NCI-H510A treated with DMSO at 0.1 percent for 48 hours (cell line): ENCODE measurements at regions not wholly inside any gene's neighbourhood (a gene's known extent, or its start where the extent isn't known, plus 50 kb on each side); places are given as distances from the start of the nearest gene placed in this dataset.
"Not testable (repeated sequence)": the region's sequence is repeated elsewhere in the genome, so short reads cannot be mapped to it uniquely, and the experiment has no call there.

ENCODE experiments used
- DNase-seq: peaks from one replicate; lab custom pipeline; 2025; lab: John Stamatoyannopoulos, UW

GRCh38 chr6:27772261-27773001 lies 139.8 kb downstream of the OR2B2 start:
- DNase-seq = peak; percentile 75

GRCh38 chr6:27771235-27771634 lies 141.0 kb downstream of the OR2B2 start:
- DNase-seq = no peak

GRCh38 chr6:27770724-27771123 lies 141.5 kb downstream of the OR2B2 start:
- DNase-seq = no peak

GRCh38 chr6:27768556-27768955 lies 143.6 kb downstream of the OR2B2 start:
- no peak for DNase-seq

GRCh38 chr6:27767851-27768250 lies 144.3 kb downstream of the OR2B2 start:
- no peak for DNase-seq

- no peak for DNase-seq
Observed at GRCh38 chr6:27766405-27766804, 145.8 kb downstream of the OR2B2 start.

GRCh38 chr6:27765028-27765590 lies 147.1 kb downstream of the OR2B2 start:
- DNase-seq = no peak

- no peak for DNase-seq
Observed at GRCh38 chr6:27761391-27761790, 150.8 kb downstream of the OR2B2 start.

GRCh38 chr6:27760464-27760863 lies 151.7 kb downstream of the OR2B2 start:
- no peak for DNase-seq

- DNase-seq = no peak
Observed at GRCh38 chr6:27759930-27760329, 152.3 kb downstream of the OR2B2 start.

GRCh38 chr6:27758491-27758890 lies 153.7 kb downstream of the OR2B2 start:
- DNase-seq = no peak

- DNase-seq = peak; percentile 21
Observed at GRCh38 chr6:27757307-27757706, 154.9 kb downstream of the OR2B2 start.

- DNase-seq = no peak
Observed at GRCh38 chr6:27755768-27756167, 156.4 kb downstream of the OR2B2 start.

- DNase-seq = no peak
Observed at GRCh38 chr6:27754408-27754782, 157.8 kb downstream of the OR2B2 start.

- peak; percentile 82 for DNase-seq
Observed at GRCh38 chr6:27753668-27754407, 158.4 kb downstream of the OR2B2 start.

GRCh38 chr6:27752038-27752885 lies 159.9 kb downstream of the OR2B2 start:
- peak; percentile 92 for DNase-seq

GRCh38 chr6:27748661-27749060 lies 163.5 kb downstream of the OR2B2 start:
- no peak for DNase-seq

GRCh38 chr6:27747637-27748036 lies 164.6 kb downstream of the OR2B2 start:
- DNase-seq = no peak

GRCh38 chr6:27746860-27747259 lies 165.3 kb downstream of the OR2B2 start:
- DNase-seq = not testable (repeated sequence)

GRCh38 chr6:27743787-27744186 lies 168.4 kb downstream of the OR2B2 start:
- DNase-seq = no peak

- no peak for DNase-seq
Observed at GRCh38 chr6:27742833-27743573, 169.2 kb downstream of the OR2B2 start.

GRCh38 chr6:27739902-27740301 lies 172.3 kb downstream of the OR2B2 start:
- not testable (repeated sequence) for DNase-seq
